IPS DF 4.7 (cell line): ENCODE measurements at regions not wholly inside any gene's neighbourhood (a gene's known extent, or its start where the extent isn't known, plus 50 kb on each side); places are given as distances from the start of the nearest gene placed in this dataset.

ENCODE experiments used
- DNase-seq: peaks from one replicate; pipeline ENCODE4 v3.0.0-alpha.2; 2013; ENCODE audit warnings: low spot score; ENCODE audit errors: extremely low read depth

GRCh38 chr5:61951295-61951694 is 354.7 kb upstream of the KIF2A start:
- no peak for DNase-seq

DNA sequence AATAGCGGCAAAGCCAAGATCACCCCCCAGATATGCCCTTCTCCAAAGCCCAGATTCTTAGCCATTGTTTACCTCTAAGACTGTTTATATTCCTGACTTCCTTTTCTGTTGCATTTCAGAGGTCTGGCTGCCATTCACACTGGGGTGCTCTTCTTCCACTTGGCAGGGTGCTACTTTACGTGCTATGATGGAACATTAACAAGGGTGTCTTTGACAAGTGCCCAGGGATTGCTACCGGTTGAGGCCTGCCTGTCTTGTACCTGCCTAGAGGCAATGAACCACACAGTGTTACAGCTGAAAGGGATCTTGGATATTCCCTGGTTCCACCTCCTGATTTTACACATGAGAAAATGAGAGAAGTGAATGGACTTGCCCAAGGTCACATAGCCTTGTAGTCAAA is 352.1 kb upstream of the KIF2A start:
- DNase-seq, result no peak

GRCh38 chr5:61964201-61964600 is 341.8 kb upstream of the KIF2A start:
- DNase-seq, result no peak

DNA sequence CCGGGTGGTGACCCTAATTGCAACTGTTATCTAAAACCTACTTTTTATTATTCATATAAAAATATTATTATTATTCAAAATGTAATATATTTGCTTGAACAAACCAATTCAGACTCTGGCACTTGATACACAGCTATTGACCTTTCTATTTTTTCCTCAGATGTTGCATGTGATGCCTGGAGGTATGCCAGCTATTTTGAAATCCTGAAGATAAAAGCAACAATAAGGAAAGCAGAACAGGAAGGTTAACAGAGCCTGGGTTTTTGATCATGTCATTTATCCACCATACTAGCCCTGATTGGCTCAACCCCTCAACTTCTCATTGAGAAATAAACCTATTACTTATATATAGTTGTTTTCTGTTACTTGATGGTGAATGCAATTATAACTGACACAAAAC is 340.9 kb upstream of the KIF2A start:
- no peak for DNase-seq

- DNase-seq, result no peak
Observed at GRCh38 chr5:61965490-61965889, 340.5 kb upstream of the KIF2A start.

- no peak for DNase-seq
Observed at GRCh38 chr5:61966296-61966955, 339.6 kb upstream of the KIF2A start.

DNA sequence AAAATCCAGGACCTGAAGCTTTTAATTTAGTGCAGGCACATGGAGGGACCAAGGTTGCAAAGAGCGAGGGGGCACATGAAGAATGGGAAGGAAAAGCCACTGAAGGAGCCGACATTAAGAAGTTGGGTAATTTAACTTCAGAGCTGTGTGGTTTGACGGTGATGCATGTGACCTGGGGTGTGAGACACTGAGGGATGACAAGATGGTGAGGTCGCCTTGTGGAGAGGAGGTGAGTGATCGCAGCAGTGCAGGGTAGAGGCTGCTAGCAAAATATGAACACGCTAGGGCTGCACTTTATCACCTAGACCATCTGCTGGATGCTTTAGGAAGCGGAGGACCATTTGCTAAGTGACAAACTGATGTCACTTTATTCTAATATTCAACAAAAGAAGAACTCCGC is 339.0 kb upstream of the KIF2A start:
- DNase-seq, result no peak

- DNase-seq, result no peak
Observed at GRCh38 chr5:61967681-61968080, 338.3 kb upstream of the KIF2A start.

GRCh38 chr5:61969347-61969746 is 336.7 kb upstream of the KIF2A start:
- DNase-seq, result no peak

GRCh38 chr5:61969755-61970154 is 336.3 kb upstream of the KIF2A start:
- DNase-seq, result no peak

- DNase-seq, result no peak
Observed at GRCh38 chr5:61970218-61970617, 335.8 kb upstream of the KIF2A start.

- no peak for DNase-seq
Observed at GRCh38 chr5:61974680-61975079, 331.3 kb upstream of the KIF2A start.

- DNase-seq, result no peak
Observed at GRCh38 chr5:61981886-61982285, 324.1 kb upstream of the KIF2A start.

DNA sequence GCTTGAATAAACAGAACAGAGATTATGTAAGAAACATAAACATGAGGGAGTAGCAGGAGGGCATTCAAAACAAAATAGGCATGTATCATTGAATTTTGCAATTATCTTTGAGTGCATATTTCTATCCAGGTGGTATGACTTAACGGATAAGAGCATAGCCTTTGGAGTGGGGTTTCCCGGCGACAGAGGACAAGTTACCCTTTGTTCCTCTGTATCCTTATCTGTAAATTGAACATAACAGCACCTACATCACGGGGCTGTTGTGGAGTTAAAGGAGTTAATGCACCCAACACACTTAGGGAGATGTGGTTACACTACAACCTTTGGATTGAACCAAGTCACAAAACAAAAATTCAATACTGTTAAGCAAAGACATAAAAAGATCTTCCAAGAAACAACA is 314.6 kb upstream of the KIF2A start:
- DNase-seq, result no peak

- no peak for DNase-seq
Observed at GRCh38 chr5:61991866-61992265, 314.1 kb upstream of the KIF2A start.

- DNase-seq, result no peak
Observed at GRCh38 chr5:61993295-61993927, 312.6 kb upstream of the KIF2A start.

- DNase-seq, result no peak
Observed at GRCh38 chr5:61994171-61994570, 311.8 kb upstream of the KIF2A start.

DNA sequence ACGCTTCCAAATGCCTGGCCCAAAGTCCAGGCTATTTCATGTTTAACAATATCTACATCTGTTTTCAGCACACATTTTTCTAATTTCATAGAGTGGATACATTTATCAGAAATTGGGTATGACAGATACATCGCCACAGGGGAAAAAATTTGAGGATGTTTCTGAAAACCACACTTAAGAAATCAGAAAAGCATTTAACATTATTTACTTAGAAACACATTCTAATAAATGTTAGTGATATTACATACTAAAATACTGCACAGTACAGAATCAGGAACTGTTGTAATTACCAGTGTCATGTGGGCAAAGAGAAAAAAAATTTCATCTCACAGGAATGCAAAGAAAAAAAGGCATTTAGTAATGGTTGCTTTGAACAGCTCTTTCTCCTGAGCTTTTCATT is 310.5 kb upstream of the KIF2A start:
- no peak for DNase-seq

GRCh38 chr5:61999371-61999770 is 306.6 kb upstream of the KIF2A start:
- DNase-seq, result no peak

DNA sequence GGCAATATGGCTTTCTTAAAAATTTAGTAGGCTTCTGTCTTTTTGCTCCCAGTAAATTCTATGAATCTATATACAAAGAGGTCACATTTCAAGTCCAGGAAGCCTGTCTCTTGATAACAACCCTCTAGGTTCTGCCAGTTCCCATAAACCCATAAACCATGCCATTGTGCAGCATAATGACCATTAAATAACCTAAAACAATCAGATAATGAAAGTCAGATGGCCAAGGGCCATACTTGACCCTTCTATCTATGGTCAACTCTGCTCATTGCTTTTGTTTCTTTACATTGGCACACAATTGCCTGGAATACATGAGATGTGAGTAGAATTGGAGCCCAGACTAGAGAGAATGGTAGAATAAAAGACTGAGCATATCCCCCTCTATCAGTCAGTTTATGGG is 305.4 kb upstream of the KIF2A start:
- DNase-seq, result no peak

GRCh38 chr5:62001640-62002039 is 304.4 kb upstream of the KIF2A start:
- no peak for DNase-seq

DNA sequence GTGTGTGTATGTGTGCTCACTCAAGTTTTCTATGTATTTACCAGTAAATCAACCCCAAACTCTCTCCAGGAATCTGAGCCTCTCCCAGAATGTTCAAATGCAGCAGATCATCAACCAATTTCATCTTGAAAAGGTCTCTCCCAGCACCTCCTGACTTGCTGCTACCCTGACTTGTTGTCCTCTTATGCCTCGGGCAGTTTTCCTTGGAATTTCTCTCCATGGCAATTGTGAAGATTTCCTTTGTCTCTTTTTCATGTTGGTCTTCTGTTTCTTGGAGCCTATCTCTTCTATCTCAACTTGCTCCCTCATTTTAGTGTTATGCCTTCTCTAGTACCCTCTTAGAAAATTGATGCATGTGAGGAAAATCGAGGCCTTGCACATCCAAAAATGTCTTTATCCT is 303.6 kb upstream of the KIF2A start:
- no peak for DNase-seq

DNA sequence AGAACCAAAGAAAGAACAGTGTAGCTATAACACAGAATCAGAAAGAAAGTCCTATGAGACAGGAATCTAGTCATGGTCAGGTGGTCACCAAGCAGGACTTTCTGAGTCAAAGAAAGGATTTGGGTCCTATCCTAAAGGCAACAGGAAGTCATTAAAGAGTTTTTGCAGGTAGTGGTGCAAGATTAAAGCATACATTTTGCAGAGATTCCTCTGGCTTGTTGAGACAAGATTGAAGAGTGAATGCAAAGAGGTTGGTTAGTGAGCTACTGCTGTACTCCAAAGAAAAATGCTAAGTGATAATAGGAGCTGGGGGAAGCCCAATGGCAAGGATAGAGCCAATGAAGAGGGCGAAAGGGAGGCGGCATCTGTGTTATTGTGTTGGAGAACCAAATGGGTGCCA is 300.5 kb upstream of the KIF2A start:
- DNase-seq, result no peak

DNA sequence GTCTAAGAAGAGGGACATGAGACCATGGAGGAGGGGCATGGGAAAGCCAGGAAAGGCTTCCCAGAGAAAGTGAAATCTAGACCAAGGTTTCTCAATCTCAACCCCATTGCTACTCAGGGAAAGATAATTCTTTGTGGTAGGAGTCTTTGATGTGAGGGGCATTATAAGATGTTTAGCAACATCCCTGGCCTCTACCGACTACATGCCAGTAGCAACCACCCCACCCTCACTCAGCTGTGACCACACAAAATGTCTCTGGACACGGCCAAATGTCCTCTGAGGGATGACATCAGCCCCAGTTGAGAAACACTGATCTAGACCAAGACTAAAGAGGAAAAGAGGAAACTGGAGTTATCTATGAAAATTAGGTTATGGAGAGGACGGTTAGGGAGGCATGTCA is 298.5 kb upstream of the KIF2A start:
- DNase-seq, result no peak
